ENCODE measurements at regions not wholly inside any gene's neighbourhood (a gene's known extent, or its start where the extent isn't known, plus 50 kb on each side); places are given as distances from the start of the nearest gene placed in this dataset.

DNA sequence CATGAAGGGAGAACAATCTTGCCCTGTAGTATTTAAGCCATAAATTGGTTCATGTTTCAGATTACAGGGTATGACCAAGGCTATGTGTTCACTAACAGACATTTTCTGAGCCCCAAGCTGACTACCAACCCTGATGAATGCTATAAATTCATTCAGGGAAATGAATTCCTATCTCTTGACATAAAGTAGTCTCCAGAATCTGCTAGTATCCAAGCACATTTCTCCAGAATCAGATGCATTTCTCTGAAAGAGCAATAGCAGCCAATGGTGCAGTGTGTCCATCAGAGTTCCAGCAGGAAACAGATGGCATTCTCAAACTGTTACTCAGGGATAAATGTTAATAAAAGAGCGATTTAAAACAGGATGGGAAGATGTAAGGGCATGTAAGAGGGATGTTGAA is 226.4 kb downstream of the COG6 start:
- DNase-seq (ENCODE audit: low read depth) (peak; percentile 76), FAIRE-seq (no peak)
- TF ChIP-seq, protein P1, sequence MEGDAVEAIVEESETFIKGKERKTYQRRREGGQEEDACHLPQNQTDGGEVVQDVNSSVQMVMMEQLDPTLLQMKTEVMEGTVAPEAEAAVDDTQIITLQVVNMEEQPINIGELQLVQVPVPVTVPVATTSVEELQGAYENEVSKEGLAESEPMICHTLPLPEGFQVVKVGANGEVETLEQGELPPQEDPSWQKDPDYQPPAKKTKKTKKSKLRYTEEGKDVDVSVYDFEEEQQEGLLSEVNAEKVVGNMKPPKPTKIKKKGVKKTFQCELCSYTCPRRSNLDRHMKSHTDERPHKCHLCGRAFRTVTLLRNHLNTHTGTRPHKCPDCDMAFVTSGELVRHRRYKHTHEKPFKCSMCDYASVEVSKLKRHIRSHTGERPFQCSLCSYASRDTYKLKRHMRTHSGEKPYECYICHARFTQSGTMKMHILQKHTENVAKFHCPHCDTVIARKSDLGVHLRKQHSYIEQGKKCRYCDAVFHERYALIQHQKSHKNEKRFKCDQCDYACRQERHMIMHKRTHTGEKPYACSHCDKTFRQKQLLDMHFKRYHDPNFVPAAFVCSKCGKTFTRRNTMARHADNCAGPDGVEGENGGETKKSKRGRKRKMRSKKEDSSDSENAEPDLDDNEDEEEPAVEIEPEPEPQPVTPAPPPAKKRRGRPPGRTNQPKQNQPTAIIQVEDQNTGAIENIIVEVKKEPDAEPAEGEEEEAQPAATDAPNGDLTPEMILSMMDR (IDR thresholded peaks at IDR 0.05; ENCODE audit: insufficient read depth, low read length, severe bottlenecking), result no peak
- no peak overlapping the region for H3K4me3 ChIP-seq (ENCODE audit: low read depth, low read length)
- no peaks in the 10 kb centered on the region for H3K36me3 ChIP-seq (ENCODE audit: control insufficient read depth, insufficient read depth, low read length)
- no peaks in the 10 kb centered on the region for H3K27me3 ChIP-seq (ENCODE audit: control insufficient read depth, insufficient read depth, low read length)

DNA sequence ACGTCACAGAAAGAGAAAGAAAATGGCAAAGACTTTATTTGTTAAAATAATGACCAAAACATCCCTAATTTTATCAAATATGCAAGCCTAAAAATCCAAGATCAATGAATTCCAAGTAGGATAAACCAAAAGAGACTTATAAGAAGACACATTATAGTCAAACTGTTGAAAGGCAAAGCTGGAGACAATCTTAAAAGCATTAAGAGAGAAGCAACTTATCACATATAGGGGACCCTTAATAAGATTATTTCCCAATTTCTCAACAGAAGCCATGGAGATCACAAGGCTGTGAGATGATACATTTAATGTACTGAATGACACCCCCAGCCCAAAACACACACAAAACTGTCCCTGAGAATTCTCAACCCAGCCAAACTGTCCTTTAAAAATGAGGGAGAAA is 228.7 kb downstream of the COG6 start:
- FAIRE-seq, result no peak
- TF ChIP-seq, protein P1 (IDR thresholded peaks at IDR 0.05; ENCODE audit: insufficient read depth, low read length, severe bottlenecking), result no peak
- no peak for DNase-seq (ENCODE audit: low read depth)
- no peaks in the 10 kb centered on the region for H3K36me3 ChIP-seq (ENCODE audit: control insufficient read depth, insufficient read depth, low read length)
- H3K27me3 ChIP-seq (ENCODE audit: control insufficient read depth, insufficient read depth, low read length), result no peaks in the 10 kb centered on the region
- no peak overlapping the region for H3K4me3 ChIP-seq (ENCODE audit: low read depth, low read length)

DNA sequence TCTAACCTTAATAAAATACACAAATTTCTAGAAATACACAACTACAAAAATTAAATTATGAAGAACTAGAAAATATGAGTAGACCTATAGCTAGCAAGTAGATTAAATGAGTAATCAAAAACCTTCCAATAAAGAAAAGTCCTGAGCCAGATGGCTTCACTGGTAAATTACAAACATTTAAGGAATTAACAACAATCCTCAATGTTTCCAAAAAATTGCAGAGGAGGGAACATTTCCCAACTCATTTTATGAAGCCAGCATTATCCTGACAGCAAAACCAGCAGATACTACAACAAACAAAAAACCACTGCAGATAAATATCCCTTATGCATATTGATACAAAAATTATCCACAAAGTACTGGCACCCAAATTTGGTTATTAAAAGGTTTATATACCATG is 230.9 kb downstream of the COG6 start:
- TF ChIP-seq, protein P1 (IDR thresholded peaks at IDR 0.05; ENCODE audit: insufficient read depth, low read length, severe bottlenecking), result no peak

DNA sequence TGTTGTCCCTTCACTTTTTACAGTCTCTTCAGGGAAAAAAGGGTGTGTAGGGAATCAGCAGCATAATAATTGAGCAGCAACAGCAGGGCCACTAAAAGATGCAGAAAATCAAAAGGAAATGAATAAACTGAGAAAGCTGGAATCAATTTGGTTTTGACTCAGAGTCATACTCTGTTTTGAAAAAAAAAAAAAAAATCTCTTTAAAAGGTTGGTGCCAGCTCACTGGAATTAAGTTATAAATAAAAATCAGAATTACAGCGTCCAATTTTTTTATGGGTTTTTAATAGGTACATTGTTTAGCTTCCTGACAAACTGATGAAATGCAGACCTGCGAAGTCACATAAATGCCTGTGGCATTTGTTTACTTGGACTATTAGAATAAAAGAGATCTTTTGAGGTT is 231.9 kb downstream of the COG6 start:
- no peak for DNase-seq (ENCODE audit: low read depth)
- Histone ChIP-seq H3K4me3 (ENCODE audit: low read depth, low read length) (no peak overlapping the region), H3K27me3 (ENCODE audit: control insufficient read depth, insufficient read depth, low read length) (no peaks in the 10 kb centered on the region), H3K36me3 (ENCODE audit: control insufficient read depth, insufficient read depth, low read length) (no peaks in the 10 kb centered on the region)
- TF ChIP-seq, protein P1 (IDR thresholded peaks at IDR 0.05; ENCODE audit: insufficient read depth, low read length, severe bottlenecking), result no peak
- FAIRE-seq, result no peak

More for the DNA sequence above, 230.9 kb downstream of the COG6 start:
- Histone ChIP-seq H3K36me3 (ENCODE audit: control insufficient read depth, insufficient read depth, low read length) (no peaks in the 10 kb centered on the region), H3K27me3 (ENCODE audit: control insufficient read depth, insufficient read depth, low read length) (no peaks in the 10 kb centered on the region), H3K4me3 (ENCODE audit: low read depth, low read length) (no peak overlapping the region)
- DNase-seq (ENCODE audit: low read depth) (no peak), FAIRE-seq (no peak)

DNA sequence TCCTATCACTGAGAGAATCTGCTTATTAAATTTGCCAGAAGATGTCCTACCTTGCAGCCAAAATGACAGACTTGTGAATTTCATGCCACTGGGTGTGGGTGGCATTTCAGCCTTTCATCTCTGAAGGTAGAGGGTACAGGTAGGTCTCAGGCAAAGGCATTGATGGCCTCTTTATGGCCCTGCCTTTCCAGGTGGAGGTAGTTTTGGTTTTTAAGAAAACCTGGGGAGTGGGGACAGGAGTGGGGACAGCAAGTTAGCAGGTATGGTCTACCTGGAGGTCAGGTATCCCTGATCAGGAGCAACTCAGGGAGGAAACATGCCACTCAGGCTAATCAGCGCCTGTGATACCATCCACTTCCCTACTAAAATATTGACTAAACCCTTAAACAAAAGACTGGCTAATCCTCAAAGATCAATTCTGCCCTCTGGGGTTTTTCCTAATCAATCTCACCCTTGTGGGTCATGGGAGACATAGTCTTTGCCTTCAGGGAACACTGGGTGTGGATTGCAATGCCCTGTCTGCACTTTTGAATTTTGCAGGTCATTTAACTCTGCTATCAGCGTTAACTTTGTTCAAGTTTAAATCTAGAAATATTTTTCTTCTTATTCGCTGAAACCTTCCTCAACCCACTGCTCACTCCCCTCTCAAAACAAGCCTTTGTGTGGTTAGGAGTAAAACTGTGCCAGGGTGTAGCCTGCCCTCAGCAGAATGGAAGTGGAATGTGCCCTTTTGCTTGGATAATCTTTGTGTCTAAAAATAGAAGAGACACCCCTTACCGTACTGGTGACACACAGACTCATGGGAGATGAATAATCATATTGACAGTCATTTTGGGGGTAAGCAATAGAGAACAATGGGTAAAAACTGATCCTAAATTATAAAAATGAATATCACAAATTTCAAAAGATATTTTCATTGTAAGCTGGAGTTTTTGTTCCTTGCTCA is 233.7 kb downstream of the COG6 start:
- Histone ChIP-seq H3K4me3 (ENCODE audit: low read depth, low read length) (no peak overlapping the region), H3K36me3 (ENCODE audit: control insufficient read depth, insufficient read depth, low read length) (no peaks in the 10 kb centered on the region), H3K27me3 (ENCODE audit: control insufficient read depth, insufficient read depth, low read length) (no peaks in the 10 kb centered on the region)
- TF ChIP-seq, protein P1 (IDR thresholded peaks at IDR 0.05; ENCODE audit: insufficient read depth, low read length, severe bottlenecking), result no peak
- DNase-seq (ENCODE audit: low read depth) (no peak), FAIRE-seq (no peak)

All from bronchial epithelial cell (primary cell).